Posterior vena cava (tissue), 2 donors: ENCODE measurements at regions not wholly inside any gene's neighbourhood (a gene's known extent, or its start where the extent isn't known, plus 50 kb on each side); places are given as distances from the start of the nearest gene placed in this dataset.

Experiments used
- DNase-seq: peaks from one replicate; pipeline ENCODE4 v3.0.0-alpha.2; 2020; ENCODE audit warnings: low spot score
- intact Hi-C, 2 donors: fragments of 100-400 bp; cut with DNase I; formaldehyde crosslinking; loops; one replicate each; pipeline versions ENCODE4 v1.14.1 to v1.14.2; 2022 to 2023
- donor health status: DM: yes; HTN: yes; CAD: no.
- donor health status: DM: yes; HTN: yes; CAD: no.

DNA sequence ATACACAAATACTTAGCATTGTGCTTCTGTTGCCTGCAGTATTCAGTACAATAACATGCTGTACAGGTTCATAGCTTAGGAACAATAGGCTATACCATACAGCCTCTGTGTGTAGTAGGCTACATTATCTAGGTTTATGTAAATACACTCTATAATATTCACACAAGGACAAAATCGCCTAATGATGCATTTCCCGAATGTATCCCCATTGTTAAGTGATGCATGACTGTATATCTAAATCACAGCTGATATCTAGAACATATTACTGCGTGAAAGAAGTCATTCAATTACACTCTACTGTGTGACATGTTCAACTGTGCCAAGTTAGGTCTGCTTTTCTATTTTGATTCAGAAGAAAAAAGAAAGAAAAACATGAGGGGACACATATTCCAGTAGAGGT lies 633.5 kb downstream of the RFPL4B start:
- intact Hi-C loops = no loop called here
- DNase-seq = no peak

DNA sequence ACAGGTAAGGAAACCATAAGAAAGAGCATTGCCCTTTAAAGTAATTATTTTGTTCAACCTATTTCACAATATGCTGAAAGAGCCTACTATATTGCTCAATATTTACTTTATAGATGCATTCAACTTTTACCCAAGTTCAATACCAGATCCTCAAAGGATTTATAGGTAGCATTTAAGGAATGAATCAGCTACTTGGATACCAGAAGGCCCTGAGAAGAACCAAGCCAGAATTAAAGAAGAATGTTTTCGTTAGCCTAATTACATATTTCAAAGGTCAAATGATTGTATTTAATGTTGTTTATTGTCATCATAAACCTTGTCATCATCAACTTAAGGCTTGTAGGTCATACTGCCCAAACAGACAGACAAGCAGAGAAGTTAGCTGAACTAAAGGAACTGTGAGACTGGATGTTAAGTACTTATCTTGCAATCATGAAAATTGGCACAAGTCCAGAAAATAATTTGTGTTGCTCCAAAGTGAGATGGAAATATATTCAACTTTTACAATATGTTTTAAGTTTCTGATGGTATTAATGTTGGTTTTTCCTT lies 636.7 kb downstream of the RFPL4B start:
- no peak for DNase-seq
- intact Hi-C loops = no loop called here

DNA sequence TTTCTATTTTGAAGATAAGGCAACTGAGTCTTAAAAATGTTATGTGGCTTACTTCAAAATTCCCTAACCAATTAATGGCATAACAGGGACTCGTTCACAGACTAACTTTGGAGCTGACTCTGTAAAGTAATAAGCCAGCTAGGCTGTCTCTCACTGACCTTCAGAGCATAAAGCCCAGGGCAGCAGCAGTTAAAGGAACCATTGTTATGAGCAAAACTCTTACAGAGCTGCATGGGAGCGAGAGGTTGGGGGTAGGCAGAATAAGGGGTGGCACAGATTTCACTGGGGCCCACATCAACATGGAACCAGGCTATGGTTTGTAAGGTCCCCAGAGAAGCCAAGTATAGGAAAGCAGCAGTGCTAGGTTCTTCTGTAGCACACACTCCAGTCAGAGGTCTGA lies 637.8 kb downstream of the RFPL4B start:
- no peak for DNase-seq
- intact Hi-C loops = no loop called here

DNA sequence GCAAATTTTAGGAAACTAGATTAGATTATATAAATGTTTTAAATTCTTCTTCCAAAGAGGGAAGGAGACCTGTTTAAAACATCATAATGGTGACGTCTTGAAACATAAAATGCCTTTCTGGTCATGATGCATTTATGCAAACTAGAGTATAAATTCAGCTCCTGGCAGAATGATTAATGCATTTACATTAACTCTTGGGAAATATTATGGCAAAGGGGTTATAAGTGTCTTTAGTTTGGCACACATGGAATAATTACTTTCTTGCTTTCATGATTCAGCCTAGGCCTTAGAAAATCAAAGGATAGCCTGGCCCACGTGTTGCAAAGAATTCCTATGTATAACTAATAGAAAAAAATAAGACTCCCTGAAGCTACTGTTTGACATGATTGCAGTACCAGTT lies 639.2 kb downstream of the RFPL4B start:
- intact Hi-C loops = no loop called here
- DNase-seq = no peak

DNA sequence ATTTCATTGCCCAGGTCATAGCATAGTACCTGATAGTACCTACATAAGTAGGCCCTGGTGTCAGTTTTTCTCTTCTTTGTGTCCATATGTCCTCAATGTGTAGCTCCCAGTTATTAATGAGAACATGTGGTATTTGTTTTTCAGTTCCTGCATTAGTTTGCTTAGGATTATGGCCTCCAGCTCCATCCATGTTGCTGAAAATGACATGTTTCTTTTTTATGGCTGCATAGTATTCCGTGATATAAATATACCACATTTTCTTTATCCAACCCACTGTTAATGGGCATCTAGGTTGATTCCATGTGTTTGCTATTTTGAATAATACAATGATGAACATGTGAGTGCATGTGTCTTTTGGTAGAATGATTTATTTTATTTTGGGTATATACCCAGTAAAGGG lies 641.6 kb downstream of the RFPL4B start:
- intact Hi-C loops = no loop called here
- DNase-seq = no peak

DNA sequence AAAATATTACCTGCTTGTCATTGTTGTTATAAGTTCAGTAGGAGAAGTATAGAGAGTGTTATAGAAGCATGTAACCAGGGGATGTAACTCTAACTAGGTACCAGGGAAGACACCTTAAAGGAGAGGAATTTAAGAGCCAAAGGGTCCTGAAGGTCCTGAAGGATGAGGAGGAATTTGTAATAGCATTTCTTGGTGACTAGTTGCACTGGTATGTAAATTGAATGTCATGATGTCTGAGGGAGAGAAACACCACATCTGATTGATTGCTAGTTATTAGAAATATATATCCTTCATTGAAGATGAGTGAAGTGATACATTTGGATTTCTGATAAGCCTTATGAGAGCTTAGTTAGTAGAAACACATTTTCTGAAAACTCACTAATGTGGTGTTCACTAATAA lies 643.8 kb downstream of the RFPL4B start:
- no peak for DNase-seq
- intact Hi-C loops = no loop called here

DNA sequence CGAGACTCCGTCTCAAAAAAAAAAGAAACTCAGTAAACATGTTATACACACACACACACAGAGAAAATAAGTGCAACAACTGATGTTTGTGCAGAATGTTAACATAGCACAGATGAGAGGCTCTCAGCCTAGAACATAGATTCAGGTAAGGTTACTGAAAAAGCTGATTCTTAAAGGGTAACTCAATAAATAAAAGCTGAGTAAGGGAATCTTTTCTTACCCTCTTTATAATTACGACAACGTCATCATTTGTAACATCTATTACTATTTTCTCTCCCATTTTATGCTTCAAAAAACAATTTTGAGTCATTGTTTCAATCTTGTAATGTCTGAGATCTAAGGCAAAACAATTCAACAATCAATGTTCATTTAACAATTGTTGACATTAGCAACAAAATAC lies 644.8 kb downstream of the RFPL4B start:
- intact Hi-C loops = no loop called here
- no peak for DNase-seq

DNA sequence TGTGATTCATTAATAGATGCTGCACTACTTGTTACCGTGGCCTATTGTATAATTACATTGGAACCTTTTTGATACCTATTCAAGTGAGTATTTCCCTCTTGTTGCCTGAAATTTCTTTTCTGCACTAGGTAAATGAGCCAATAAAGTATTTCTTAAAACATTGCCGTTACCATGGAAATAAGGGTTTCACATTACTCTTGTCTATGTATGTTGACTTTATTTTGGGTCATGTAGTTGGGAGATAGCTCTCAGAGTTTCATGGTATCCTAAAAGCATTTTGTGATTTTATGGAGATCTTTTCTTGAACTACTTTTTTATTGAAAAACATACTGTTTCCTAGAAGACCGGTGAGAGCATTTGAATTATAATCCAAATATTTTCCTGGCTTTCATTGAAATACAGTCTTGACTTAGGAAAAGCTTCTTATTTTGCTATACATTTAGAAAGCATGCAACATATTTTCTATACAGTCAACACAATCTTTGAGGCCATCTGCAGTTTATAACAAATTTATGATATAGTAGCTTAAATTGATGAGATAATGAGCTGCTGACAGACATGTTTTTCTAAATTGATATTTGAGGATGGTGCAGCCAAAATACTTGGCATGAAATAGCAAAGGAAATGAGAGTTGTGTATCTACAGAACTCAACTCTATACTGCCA lies 650.4 kb downstream of the RFPL4B start:
- intact Hi-C loops = no loop called here

DNA sequence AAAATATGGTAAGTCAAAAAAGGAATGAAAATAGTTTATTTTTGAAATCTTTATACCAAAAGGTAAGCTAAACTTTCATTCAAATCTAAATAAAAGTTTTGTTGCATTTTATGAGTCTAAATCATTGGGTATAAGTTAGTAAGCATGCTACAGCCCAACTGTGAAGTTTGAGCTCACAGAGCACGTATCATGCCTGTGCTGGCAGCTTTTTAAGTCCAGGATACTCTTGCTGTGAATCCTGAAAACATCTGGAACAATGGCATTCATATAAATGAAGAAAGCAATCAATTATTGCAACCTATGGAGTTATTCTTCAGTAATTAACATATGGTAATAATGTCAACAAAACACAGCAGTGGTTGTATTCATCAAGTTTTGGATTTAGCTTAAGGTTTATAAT lies 656.9 kb downstream of the RFPL4B start:
- DNase-seq = no peak
- intact Hi-C loops = no loop called here

More for the DNA sequence above, 650.4 kb downstream of the RFPL4B start:
- DNase-seq = no peak

DNA sequence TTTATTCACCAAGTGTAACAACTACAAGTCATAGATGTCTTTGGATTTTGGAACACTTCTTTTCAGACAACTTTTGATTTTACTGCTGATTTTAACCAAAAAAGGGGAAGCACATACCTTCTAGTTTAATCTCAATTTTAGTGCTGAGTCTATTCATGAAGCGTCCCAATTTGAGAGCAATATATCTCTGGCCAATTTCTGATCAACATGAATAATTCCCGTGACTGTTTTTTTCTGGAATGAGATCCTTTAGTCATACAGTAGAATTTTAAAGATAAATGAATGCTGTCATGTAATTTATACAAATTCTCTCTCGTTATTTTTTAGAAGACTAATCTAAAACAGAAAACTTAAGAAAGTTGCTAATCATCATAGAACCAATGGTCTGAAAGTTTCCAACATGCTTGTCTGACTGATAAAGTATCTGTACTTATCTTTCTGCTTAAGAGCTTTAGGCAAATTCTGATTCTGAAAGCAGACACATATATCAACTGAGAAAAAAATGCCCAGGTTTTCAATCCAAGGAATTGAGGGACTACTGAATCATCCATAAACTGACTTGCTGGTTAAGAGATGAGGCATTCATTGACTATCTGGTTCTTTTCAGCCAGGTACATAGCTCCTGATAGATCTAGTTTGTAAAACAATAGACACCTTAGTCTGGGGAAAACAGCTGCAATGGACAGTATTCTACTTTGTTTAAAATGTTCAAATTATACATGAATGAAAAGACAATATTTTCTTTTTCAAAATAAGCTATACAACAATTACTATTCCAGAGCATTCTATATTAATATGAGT lies 657.5 kb downstream of the RFPL4B start:
- intact Hi-C loops = no loop called here

DNA sequence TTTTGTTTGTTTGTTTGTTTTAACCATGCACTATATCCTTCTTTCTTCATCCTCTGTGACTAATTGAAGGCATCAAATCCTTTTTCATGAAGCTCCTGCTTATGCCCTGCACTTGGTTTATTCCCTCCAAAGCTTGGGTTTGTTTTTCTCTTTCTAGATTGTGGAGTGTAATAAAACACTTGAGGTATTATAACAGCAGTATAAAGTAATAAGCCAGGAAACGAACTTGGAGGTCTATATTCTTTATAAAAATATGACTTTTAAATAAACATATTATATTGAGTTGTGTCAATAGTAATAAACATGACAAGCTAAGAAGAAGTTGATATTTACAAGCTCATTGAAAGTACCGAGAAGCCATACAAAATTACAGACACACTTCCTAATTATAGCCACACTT lies 659.4 kb downstream of the RFPL4B start:
- intact Hi-C loops = no loop called here
- no peak for DNase-seq

More for the DNA sequence above, 657.5 kb downstream of the RFPL4B start:
- no peak for DNase-seq

DNA sequence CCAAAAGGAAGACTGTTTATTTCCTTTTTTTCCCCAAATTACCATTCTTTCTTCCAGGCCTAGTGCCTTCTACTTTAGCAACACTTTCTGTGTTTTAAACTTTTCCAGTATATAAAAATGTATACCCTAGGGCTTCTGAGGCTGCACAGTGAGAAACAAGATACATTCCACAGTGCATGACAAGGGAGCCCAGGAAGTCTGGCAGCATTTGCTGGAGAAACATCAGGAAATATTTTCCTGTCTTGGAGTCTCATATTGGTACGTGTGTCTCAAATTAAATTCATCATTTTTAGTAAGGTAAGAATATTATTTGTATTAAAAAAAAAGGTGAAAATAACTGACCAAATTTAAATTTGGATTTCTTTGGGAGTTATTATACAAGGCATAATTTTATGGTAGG lies 662.6 kb downstream of the RFPL4B start:
- no peak for DNase-seq
- intact Hi-C loops = no loop called here

DNA sequence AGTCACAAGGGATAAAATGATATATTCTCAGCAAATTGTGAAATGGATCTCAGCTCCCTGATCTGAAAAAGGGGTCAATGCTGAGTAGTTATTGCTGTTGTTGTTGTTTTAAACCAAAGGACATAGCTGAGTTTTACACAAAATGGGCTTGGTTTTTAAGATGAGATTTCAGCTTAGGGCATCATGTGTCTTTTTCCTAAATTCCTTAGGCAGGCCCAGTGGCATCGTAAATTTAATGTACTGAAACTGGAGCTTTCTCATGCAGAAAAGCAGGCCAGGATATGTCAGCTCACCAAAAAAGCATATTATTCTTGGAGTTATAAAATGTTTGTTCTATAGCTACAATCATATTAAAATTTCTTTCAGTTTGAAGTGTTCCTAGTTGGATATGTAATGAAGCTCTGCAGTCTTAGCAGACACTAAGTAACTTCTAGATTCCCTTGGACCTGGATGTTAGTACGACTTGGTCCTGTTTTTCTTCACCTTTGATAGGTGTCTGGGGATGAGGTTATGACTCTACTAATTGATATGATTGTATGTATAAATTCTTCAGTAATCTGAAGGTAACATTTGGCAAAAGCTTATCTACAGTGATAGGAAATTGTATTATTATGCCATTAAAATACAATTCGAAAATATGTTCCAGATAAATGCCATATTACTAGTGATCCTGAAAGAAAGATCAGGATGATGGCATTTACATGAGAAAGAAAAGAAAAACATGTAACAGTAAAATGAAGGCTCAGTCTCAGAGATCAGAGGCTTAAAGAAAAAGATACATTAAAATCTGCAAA lies 663.3 kb downstream of the RFPL4B start:
- intact Hi-C loops = no loop called here
- DNase-seq = no peak

DNA sequence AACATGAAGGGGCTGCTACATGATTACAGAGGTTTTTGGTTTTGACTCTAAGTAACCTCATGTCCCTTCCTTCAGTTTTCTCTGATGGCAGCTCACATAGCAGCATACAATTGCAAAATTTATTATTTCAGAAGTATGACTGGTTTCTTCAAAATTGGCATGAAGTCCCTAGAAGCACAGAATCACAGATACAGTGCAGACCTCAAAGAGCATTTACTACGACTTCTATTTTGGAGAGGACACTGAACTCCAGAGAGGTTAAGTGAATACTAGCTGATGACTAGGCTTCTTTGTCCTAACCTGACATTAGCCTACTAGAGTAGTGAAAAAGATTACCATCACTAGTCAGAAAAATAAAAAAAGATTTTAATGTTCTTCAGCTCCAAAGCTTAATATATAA lies 664.3 kb downstream of the RFPL4B start:
- intact Hi-C loops = no loop called here
- no peak for DNase-seq

DNA sequence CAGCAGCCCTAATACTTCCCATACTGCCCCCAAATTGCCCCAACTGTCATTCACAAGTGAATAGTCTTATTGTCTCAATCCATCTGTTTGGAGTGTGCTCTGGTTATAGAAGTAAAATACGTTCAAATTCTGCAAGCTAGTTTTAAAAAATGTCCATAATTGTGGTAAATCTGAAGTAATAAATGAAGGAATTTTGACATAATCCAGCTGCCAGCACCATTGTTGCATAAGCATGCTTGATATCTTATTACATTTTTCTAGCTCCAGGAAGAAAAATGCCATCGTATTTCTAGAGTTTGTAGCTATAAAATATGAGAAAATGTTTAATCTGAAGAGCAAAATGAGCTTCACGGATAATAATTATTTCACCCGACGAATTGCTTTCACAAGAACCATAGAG lies 664.7 kb downstream of the RFPL4B start:
- DNase-seq = no peak
- intact Hi-C loops = no loop called here

DNA sequence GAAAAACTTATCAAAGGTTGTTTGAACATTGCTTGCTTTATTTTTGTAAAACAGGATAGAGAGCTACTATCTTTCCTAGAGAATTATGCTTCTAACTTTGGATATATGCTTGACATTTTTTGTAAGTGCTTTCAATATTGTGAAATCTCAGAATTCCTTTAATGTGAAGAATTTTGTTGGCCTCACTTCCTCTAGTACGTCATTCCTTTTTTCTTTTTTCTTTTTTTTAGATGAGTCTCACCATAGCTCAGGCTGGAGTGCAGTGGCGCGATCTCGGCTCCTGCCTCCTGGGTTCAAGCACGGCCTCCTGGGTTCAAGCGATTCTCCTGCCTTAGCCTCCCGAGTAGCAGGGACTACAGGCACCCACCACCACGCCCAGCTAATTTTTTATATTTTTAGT lies 668.1 kb downstream of the RFPL4B start:
- intact Hi-C loops = no loop called here
- no peak for DNase-seq

DNA sequence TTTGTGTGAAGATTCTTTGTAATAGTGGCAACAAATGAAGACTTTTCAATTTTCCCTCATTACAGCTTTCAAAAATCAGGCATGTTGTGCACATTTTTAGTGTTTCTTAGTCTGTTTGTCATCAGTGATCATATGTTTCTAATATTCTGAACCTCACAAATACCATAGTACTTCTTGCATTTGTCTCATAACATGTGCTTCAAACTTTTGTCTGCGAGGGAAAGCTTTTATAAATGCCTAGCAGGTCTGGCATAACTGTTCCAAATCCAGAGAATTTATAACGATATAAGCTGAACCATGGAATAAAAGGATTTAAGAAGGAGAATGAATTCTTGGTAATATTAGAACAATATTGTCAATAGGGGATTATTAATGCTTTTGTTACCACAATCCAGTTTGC lies 670.2 kb downstream of the RFPL4B start:
- DNase-seq = no peak
- intact Hi-C loops = no loop called here

DNA sequence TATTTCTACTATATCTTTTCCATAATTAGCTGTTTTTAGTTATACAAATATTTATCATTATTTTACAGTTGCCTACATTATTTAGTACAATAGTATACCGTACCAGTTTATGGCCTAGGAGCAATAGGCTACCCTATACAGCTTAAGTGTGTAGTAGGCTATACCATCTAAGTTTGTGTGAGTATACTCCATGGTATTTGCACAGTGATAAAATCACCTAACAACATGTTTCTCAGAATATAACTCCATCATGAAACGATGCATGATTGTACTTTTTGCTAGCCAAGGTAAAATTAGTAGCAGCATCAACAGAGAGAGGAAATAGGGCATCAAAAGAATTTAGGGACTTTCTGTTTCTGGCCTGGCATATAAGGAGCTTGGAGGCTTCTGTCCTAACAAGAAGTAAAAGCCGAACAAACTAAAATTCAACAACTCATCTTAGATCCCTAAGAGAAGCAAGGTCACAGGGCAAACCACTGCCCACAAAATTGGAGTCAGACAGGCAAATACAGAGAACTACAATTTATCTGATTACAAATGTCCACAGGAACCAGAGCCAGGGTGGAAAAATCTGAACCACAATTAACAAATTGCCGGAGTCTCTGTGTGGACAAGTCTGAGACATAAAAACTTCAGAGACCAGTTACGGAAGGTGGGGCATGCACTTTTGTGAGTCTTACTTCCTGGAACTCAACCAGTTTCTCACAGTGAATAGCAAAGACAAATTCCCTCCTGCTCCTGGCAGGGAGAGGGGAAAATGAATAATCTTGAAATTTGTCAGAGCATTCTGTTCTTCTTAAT lies 671.4 kb downstream of the RFPL4B start:
- intact Hi-C loops = no loop called here
- DNase-seq = no peak

DNA sequence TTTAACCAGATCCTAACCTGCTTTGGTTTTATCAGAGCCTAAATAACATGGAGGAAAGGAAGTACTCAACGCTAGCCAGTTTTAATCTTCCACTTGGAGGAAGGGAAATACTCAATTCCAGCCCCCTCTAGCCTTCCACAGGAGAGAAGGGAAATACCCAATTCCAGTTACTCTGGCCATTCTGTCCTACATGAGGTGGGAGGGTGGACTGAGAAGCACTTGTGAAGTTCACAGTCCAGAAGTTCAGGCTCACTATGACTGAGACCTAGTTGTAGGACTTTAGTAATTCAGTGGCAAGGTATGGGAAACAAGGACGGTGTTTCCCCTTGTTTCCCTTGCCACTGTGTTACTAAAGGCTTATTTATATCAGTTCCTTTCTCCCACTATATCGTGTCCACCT lies 672.0 kb downstream of the RFPL4B start:
- intact Hi-C loops = no loop called here
- no peak for DNase-seq
